RWPE2 (cell line): ENCODE measurements at regions not wholly inside any gene's neighbourhood (a gene's known extent, or its start where the extent isn't known, plus 50 kb on each side); places are given as distances from the start of the nearest gene placed in this dataset.
"Not testable (repeated sequence)": the region's sequence is repeated elsewhere in the genome, so short reads cannot be mapped to it uniquely, and the experiment has no call there.

Experiments
- ATAC-seq: fragments of 200-7000 bp; cut with Tn5 transposase; 3 replicates; pipeline ENCODE4 v1.9.1; 2021; ENCODE audit warnings: low read depth
- DNase-seq: peaks from one replicate; pipeline ENCODE4 v3.0.0-alpha.2; 2020; ENCODE audit warnings: low spot score
- H3K27ac ChIP-seq: fragments of 450-650 bp; 2 replicates; pipeline ENCODE4 v1.5.1; 2017; ENCODE audit warnings: mild to moderate bottlenecking; ENCODE audit not compliant: poor library complexity, severe bottlenecking
- H3K27me3 ChIP-seq: fragments of 250-450 bp; sonication (Bioruptor Pico); 2 replicates; pipeline ENCODE4 v1.5.1; 2021; ENCODE audit warnings: mild to moderate bottlenecking, moderate library complexity; ENCODE audit not compliant: insufficient read depth, poor library complexity, severe bottlenecking
- H3K36me3 ChIP-seq: fragments of 250-450 bp; sonication (Bioruptor Pico); 2 replicates; pipeline ENCODE4 v1.5.1; 2020; ENCODE audit warnings: low read depth, mild to moderate bottlenecking, moderate library complexity
- H3K4me1 ChIP-seq: fragments of 250-450 bp; sonication (Bioruptor Pico); 2 replicates; pipeline ENCODE4 v1.5.1; 2021; ENCODE audit warnings: mild to moderate bottlenecking, moderate library complexity; ENCODE audit not compliant: insufficient read depth, poor library complexity, severe bottlenecking
- H3K4me3 ChIP-seq: fragments of 250-450 bp; sonication (Bioruptor Pico); 2 replicates; pipeline ENCODE4 v1.5.1; 2021; ENCODE audit warnings: mild to moderate bottlenecking, moderate library complexity; ENCODE audit not compliant: severe bottlenecking
- H3K9me3 ChIP-seq: fragments of 250-450 bp; sonication (Bioruptor Pico); 2 replicates; pipeline ENCODE4 v1.5.1; 2021; ENCODE audit warnings: mild to moderate bottlenecking, moderate library complexity; ENCODE audit not compliant: severe bottlenecking
- TF ChIP-seq, protein P1 (sequence below): fragments of 450-650 bp; IDR thresholded peaks from one replicate; pipeline ENCODE4 v1.5.1; 2017; ENCODE audit warnings: mild to moderate bottlenecking, moderate library complexity; ENCODE audit not compliant: poor library complexity, severe bottlenecking

DNA sequence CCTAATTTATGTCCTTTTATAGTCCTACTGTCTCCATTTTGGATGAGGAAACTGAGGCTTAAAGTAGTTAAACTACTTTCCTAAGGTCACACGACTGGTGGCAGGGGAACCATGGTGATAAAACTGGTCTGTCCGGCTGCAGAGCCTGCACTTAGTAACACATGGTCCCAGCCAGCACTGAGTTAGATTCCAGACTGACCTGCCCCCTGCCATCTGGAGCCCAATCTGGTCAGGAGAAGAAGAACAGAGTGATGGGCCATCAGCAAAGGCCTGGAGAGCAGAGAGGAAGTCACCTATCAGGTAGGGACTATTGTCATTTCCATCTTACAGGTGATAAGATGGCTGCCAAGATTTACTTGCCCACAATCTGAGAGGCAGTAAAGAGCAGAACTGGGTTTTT is 86.6 kb upstream of the SLC25A48 start:
- DNase-seq: no peak

DNA sequence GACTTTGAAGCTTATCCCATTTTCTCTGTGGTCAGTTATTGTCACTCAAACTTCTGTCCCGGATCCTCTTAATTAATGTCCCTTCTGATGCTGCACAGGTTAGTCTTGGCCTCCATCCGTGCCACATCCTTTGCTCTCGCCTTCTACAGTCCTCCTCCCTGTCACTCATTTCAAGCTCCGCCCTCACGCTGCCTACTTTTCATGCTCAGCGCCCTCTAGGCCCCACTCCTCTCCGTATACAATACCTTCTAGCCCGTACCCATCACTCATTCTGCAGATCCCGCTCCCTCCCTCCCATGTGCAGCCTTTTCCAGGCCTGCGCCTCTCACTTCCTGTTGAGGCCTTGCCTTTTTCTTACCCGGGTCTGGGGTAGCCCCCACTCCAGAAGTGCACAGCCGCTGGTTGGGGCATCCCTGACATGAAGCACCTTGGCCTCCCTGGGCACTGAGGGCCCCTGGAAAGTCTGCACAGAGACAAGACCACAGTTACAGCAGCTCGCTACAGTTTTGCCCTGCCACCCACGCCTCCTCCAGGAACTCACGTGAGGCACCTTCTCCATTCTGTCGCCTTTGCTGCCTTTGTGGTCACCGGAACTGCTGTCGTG is 88.5 kb upstream of the SLC25A48 start:
- Histone ChIP-seq H3K9me3 (peaks cover 6% of the 10 kb centered on the region), H3K27ac (no peak overlapping the region), H3K4me1 (no peaks in the 10 kb centered on the region), H3K4me3 (no peak overlapping the region), H3K27me3 (no peaks in the 10 kb centered on the region), H3K36me3 (no peaks in the 10 kb centered on the region)
- ATAC-seq (no peak), DNase-seq (no peak)
- TF ChIP-seq, protein P1, sequence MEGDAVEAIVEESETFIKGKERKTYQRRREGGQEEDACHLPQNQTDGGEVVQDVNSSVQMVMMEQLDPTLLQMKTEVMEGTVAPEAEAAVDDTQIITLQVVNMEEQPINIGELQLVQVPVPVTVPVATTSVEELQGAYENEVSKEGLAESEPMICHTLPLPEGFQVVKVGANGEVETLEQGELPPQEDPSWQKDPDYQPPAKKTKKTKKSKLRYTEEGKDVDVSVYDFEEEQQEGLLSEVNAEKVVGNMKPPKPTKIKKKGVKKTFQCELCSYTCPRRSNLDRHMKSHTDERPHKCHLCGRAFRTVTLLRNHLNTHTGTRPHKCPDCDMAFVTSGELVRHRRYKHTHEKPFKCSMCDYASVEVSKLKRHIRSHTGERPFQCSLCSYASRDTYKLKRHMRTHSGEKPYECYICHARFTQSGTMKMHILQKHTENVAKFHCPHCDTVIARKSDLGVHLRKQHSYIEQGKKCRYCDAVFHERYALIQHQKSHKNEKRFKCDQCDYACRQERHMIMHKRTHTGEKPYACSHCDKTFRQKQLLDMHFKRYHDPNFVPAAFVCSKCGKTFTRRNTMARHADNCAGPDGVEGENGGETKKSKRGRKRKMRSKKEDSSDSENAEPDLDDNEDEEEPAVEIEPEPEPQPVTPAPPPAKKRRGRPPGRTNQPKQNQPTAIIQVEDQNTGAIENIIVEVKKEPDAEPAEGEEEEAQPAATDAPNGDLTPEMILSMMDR: no peak

More for the DNA sequence above, 86.6 kb upstream of the SLC25A48 start:
- Histone ChIP-seq H3K9me3 (peaks cover 6% of the 10 kb centered on the region), H3K27me3 (no peaks in the 10 kb centered on the region), H3K4me3 (no peak overlapping the region), H3K27ac (no peak overlapping the region), H3K36me3 (no peaks in the 10 kb centered on the region), H3K4me1 (no peaks in the 10 kb centered on the region)
- no peak for ATAC-seq
- TF ChIP-seq, protein P1: no peak

DNA sequence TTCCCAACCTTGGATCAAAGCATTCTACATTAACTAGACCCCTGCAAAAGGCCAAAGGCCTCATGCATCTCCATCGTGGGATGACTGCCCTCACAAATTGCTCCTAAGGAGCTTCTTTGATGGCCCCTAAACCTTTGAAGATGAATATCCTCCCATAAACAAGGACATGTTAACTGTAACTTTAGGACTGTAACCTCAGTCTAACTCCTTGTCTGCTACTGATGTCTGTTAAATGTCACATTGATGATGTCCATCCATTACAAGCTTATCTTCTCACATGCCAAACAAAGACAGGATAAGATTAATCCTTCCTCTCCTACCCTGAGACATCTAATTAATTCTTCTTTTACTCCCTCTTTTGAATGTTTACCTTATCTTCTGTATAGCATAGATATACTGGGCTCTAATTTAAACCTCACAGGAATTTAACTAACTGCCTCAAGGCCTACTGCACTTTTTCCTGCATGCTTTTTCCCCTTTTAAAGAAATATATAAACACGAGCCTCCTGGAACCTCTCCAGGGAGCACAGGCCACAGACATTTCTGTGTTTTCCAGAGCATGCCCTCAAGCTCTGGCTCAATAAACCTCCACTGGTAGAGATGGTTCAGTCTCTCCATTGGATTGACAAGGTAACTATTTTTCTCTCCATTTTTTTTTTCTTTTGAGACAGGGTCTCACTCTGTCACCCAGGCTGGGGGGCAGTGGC is 90.6 kb upstream of the SLC25A48 start:
- Histone ChIP-seq H3K27me3 (no peaks in the 10 kb centered on the region), H3K9me3 (peaks cover 6% of the 10 kb centered on the region), H3K4me1 (no peaks in the 10 kb centered on the region), H3K4me3 (no peak overlapping the region), H3K27ac (no peak overlapping the region), H3K36me3 (no peaks in the 10 kb centered on the region)
- DNase-seq (no peak), ATAC-seq (no peak)
- TF ChIP-seq, protein P1: no peak

DNA sequence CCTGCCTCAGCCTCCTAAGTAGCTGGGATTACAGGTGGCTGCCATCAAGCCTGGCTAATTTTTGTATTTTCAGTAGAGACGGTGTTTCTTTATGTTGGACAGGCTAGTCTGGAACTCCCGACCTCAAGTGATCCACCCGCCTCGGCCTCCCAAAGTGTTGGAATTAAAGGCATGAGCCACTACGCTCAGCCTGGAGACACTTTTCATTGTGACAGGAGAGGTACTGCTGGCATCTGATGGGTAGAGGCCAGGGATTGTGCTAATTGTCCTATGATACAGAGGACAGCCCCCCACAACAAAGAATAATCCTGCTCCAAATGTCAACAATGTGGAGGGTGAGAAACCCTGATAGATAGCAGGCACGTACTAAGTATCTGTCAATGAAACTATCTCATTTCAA is 91.3 kb upstream of the SLC25A48 start:
- TF ChIP-seq, protein P1: no peak
- Histone ChIP-seq H3K9me3 (peaks cover 6% of the 10 kb centered on the region), H3K27me3 (no peaks in the 10 kb centered on the region), H3K27ac (no peak overlapping the region), H3K36me3 (no peaks in the 10 kb centered on the region), H3K4me3 (no peak overlapping the region), H3K4me1 (no peaks in the 10 kb centered on the region)
- DNase-seq (no peak), ATAC-seq (no peak)

DNA sequence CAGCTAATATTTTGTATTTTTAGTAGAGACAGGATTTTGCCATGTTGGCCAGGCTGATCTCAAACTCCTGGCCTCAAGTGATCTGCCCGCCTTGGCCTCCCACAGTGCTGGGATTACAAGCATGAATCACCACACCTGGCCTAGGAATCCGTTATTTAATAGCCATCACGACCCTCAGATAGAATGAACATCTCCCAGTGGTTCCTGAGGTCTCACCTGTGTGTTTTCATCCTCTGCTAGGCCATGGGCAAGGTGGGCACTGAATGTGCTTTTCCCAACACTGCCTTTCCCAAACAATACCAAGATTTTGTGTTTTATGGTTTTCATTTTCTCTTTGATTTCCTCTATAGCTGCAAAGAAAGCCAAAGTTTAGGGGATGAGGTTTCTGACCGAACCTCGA is 92.2 kb upstream of the SLC25A48 start:
- DNase-seq, H3K4me3 ChIP-seq, ATAC-seq, H3K9me3 ChIP-seq, H3K27me3 ChIP-seq, H3K27ac ChIP-seq, H3K36me3 ChIP-seq, H3K4me1 ChIP-seq: not testable (repeated sequence)
